NOMO-1 (cell line): ENCODE measurements at regions not wholly inside any gene's neighbourhood (a gene's known extent, or its start where the extent isn't known, plus 50 kb on each side); places are given as distances from the start of the nearest gene placed in this dataset.

Experiments
- DNase-seq, 2 experiments: peaks; one replicate each; lab custom pipeline; 2025; ENCODE audit not compliant: unreplicated experiment in 2 of 2; lab: John Stamatoyannopoulos, UW

DNA sequence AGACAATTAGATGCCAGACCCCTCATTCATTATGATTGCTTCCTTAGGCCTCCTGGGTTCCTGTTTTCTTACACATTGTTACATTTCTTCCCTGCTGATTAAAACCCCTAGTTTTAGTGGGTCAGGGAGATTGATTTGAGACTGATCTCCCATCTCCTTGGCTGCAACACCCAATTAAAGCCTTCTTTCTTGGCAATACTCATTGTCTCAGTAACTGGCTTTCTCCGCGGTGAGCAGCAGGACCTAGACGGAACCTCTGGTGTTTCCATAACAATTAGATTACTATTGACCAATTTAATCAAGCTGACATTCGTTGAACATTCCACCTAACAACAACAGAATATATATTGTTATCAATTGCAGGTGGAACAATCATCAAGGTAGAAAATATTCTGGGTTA is 1676.4 kb upstream of the SLC39A10 start:
- DNase-seq: no peak

DNA sequence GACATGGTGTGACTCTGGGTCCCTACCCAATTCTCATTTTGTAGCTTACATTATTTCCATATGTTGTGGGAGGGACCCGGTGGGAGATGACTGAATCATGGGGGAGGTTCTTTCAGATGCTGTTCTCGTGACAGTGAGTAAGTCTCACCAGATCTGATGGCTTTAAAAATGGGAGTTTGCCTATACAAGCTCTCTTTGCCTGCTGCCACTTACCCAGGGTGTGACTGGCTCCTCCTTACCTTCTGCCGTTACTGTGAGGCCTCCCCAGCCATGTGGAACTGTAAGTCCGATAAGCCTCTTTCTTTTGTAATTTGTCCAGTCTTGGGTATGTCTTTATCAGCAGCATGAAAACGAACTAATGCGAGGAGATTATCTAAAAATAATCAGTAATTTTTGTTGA is 1683.2 kb upstream of the SLC39A10 start:
- no peak for DNase-seq

DNA sequence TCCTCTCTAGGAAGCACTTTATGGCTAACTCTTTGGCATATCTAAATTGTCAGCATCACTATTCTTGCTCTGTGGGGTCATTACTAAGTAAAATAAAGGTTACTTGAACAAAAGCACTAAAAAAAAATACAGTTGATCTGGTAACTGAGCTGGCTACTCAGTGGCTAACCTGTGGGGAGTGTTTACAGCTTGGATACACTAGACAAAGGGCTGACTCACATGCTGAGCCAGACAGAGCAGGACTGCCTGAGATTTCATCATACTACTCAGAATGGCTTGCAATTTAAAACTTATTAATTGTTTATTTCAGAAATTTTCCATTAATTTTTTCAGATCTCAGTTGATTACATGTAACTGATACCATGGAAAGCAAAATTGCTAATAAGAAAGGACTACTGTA is 1690.4 kb upstream of the SLC39A10 start:
- DNase-seq: no peak

DNA sequence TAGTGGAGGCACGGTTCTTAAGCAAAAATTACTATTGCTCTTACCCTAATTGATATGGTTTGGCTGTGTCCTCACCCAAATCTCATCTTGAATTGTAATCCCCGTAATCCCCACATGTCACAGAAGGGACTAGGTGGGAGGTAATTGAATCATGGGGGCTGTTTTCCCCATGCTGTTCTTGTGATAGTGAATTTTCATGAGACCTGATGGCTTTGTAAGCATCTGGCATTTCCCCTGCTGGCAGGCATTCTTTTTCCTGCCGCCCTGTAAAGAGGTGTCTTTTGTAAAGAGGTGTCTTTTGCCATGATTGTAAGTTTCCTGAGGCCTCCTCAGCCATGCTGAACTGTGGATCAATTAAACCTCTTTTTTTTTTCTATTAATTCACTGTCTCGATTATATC is 1691.8 kb upstream of the SLC39A10 start:
- no peak for DNase-seq

DNA sequence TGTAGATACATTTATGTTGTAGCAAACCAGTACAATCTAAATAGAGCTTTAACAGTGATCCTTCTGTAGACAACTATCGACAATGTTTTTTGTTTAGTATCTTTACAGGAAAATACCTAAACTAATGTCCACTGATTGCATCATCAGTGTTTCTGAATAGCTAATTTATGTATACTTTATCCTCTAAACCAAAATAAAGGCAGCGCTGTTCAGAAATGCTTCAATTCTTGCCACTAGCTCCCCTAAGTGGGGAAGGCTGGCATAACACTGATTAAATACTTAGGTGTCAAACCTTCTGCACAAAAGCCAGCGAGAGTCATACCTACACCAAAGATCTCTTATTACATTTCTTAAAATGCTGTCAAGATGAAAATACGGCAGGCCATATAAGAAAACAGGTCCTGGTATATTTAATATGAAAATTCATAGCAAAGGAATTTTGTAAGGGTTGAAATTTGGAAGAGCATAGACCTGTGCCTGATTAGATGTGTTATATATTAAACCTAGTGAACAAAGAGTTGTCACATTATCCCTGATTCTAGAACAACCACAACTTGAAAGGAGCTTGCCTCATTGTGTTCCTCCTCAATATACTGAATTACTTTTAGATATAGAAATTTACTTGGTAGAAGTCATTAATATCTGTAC is 1693.4 kb upstream of the SLC39A10 start:
- DNase-seq: no peak

DNA sequence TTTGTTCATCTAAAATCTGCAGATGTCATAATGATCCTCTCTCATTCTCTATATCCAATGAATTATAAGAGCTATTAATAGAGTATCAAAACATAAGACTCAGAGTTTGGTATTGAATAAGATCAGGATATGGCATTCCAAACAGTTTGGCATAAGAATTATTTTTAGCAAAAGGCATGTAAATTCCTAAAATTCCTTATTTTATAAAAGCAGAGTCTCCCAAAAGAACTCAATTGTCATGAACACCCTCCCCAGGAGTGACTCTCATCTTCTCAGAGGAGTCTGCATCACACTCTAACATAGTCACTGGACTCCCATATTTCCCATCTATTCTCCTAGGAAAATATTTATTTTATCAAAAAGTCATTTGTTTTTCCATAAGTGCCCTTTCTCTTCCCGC is 1710.2 kb upstream of the SLC39A10 start:
- no peak for DNase-seq

DNA sequence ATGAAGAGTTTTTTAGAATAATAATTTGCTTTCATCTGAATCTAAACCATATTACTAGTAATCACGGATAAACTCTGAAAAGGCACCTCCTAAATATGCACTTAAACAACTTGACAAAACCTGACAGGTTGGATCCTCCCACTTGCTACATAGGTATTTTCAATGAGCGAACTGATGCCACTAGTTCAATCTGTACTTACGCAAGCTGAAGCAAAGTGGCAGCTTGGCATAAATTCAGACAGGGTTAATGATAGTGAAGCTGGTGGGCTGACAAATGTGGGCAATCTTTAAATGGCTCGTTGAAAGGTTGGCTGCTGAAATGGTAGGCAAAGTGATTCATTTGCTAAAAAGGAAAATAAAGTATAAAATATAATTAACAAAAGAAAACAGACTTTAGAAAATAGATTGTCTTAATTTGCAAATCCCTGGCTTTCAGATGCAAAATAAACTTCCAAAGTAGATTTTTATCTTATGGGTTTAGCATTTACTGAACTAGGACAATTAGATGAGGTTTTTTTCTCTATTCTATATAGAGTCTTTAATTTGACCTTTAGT is 1713.5 kb upstream of the SLC39A10 start:
- DNase-seq: no peak

DNA sequence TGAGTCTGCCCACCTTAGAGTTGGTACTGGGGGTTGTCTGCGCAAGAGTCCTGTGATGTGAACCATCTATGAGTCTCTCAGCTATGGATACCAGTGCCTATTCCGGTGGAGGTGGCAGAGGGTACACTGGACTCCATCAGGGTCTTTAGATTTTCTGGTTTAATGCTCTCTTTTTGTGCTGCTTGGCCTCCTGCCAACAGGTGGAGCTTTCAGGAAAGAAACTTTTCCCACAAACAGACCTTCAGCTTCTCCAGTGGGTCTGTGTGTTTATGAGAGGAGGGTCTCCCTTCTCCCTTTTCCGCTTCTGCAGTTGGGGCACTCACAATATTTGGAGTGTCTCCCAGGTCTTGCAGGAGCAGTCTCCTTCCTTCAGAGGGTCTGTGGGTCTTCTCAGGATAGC is 1721.9 kb upstream of the SLC39A10 start:
- no peak for DNase-seq

DNA sequence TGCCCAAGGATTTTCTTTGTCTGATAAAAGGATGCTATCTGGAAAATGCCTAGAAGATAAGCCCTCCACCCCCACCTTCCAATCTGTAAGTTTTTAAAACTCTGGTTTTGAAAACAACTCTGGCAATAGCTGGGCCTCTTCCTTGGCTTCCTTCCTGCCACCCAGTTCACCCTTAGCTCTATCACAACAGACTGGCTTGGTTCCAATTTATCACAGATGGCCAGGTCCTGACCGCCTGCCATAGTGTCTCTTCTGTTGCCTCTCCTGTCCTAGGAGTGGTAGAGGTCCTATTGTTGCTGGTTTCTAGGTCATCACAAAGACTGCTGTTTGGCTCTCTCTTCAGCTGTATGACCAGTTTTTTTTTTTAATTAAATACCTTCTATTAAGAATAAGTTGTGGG is 1727.9 kb upstream of the SLC39A10 start:
- DNase-seq: no peak

DNA sequence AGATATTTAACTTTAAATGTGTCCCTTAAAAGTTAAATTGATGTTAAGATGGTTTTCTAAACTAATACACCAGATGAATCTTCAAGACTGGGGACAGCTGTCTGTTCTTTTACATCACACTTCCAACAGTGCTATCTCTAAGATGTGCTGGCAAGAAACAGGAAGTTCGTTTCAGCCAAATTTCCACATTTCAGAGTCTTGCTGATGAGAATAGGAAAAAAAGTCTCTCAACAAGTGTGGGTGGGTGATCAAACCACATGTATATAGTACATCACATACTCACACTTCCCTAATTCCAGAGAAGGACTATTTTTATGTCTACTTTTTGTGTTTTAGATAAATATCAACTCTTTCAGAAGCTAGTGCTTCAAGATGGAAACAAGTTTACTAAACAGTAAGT is 1712.8 kb upstream of the TMEFF2 start:
- DNase-seq: peak in 1 of 2 experiments; percentile 5

DNA sequence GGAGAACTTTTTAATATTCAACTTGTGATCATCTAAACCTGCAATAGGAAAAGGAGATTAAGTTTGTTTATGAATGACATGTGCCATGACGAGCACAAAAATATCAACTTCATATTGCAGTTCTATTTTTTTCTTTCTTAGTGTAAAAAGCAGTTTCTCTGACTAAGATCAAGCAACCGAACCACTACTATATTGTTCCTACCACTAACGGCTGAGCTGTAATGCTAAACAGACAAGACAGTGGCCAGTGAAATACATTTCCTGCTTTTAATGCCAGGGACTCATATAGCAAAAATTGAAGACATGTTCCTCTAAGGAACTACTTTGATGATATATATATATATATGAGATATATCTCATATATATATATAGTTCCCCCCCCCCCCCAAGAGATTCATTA is 1705.6 kb upstream of the TMEFF2 start:
- no peak for DNase-seq

DNA sequence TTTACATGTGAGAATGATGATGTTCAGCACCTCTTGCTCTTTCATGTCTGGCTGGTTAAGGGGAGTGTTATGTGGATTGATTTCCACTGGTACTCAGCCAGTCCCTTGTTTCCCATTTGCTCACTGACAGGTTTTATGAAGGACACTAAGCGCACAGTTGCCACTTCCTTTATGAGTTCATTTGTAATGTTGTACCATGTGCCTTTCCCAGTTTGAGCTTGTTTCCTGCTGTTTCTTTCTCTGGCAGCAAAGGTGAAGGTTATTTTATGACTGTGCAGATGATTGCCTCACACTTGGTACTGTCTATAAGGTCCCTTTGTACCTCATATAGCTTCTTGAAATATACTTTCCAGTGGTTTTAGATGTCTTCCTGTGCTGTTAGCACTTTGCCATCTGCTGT is 1700.5 kb upstream of the TMEFF2 start:
- no peak for DNase-seq

DNA sequence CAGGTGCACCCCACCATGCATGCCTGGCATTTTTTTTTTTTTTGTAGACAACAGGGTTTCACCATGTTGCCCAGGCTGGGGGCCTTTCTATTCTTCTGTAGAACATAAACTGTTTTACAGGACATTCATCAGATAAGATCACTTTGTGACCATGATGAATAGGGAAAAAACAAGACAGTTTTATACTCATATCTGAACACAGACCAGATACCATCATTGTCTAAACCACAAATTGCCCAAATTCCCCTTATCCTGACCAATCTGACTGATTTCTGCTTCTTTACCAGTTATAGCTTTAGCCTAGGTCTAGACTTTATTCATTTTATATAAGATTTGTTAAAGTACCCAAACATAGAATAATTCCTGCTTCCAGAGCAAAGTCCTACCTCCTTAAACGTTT is 1699.3 kb upstream of the TMEFF2 start:
- DNase-seq: no peak

DNA sequence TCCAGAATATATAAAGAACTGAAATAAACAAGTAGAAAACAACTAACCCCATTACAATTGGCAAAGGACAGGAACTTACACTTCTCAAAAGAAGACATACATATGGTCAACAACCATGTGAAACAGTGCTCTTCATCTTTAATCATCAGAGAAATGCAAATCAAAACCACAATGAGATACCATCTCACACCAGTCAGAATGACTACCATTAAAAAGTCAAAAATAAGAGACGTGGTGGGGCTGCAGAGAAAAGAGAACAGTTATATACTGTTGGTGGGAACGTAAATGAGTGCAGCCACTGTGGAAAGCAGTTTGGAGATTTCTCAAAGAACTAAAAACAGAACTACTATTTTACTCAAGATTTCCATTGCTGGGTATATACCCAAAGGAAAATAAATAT is 1696.3 kb upstream of the TMEFF2 start:
- DNase-seq: no peak

DNA sequence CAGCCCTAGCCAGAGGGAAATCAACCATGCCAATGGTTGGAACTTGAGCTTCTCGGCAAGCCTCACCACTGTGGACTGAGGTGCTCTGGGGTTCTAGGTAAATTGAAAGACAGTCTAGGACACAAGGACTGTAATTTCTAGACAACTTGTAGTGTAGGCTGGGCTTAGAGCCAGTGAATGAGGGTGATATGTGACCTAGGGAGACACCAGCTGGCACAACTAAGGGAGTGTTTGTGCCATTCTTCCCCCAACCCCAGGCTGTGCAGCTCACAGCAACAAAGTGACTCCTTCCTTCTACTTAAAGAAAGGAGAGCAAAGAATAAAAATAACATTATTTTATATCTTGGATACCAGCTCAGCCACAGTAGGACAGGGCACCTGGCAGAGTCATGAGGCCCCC is 1690.7 kb upstream of the TMEFF2 start:
- no peak for DNase-seq

DNA sequence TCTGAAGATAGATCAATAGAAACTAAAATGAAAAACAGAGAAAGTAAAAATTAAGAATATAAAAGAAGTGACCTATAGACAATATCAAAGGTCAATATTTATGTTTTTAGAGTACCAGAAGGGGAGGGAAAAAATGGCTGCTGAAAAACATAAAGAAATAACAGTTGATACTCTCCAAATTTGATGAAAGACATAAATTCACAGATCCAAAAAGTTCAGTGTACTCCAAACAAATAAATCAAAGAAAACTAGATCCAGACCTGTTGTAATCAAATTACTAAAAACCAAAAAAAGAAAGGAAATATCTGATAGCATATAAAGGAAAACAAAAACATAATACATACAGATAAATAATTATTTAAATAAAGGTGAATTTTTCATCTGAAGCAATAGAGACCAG is 1689.1 kb upstream of the TMEFF2 start:
- no peak for DNase-seq

DNA sequence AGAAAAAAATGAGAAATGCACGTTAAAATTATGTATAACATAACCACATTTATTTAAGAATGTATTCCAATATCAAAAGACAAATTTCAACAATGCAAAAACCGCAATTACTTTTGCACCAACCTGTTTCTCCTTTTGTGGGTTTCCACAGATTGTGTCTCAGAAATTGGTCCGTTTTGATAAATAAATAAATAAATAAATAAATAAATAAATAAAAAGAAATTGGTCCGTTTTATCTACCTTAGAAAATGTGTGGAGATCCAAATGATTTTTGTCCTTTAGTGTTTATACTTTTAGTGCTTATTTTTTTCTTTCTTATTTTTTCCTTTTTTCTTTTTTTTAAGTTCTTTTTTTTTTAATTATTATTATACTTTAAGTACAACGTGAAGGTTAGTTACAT is 1682.2 kb upstream of the TMEFF2 start:
- DNase-seq: no peak

DNA sequence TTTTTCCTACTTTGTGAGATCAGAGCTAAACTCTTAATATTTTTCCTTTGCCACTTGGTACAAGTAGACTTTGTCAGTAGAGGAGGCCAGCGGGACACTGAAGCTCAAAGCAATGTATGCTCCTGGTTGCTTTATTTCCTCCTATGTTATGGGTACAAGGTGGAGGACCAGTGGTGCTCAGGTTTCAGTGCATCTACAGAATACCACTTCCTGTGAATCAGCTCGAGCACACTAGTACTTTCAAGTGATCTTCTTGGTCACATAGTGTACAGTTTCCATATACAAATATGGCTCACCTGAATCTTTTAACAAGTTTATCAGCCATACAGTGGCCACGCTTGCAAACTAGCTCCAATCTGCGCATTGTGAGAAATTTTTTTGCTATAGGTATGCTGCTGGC is 1674.8 kb upstream of the TMEFF2 start:
- DNase-seq: no peak

DNA sequence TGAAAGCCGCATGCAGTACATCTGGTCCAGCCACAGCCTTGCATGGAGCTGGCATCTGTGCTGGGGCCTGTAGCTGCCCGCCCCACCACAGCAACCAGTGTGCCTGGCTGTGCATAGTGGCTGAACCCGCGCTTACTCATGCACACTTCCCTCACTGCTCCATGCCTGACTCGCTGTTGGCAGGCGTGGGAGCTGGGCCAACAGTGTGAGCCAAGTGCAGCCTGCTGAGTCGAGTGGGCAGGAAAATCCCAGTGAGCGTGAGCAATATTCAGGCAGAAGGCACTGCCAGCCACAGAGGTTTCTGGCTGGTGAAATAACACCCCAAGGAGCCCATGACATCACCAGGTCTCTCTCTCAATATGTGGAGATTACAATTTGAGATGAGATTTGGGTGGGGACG is 1674.1 kb upstream of the TMEFF2 start:
- DNase-seq: no peak

DNA sequence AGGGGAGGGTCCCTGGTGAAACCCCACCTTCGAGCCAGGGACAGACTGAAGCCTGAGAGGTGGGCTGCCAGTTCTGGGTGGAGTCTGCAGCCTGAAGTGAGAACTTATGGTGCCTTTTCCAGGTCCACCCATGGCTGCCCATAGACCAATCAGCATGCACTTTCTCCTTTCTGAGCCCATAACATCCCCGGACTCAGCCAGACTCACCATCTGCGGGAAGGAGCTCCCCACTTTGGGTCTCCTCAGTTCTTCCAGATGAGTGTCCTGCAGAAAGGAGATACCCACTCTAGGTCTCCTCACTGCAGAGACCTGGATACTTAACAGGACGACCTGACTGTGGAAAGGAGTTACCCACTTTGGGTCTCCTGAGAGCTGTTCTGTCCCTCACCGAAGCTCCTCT is 1673.4 kb upstream of the TMEFF2 start:
- no peak for DNase-seq

DNA sequence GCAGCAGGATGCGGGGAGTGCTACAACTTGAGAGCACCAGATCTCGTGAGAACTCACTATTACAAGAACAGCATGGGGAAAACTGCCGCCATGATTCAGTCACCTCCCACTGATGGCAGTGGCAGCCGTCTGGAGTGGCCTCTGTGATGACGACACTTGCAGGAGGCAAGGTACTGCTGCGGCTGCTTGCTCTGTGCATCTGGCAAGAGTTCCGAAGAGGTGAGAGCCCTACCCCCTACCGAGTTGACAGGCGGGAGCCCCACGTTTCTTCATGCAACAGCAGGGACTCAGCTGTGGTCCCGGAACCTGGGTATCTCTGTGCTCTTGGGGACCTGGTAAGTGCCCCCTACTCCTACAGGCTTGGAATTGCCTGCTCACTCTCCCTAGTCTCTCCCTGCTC is 1672.7 kb upstream of the TMEFF2 start:
- DNase-seq: no peak

DNA sequence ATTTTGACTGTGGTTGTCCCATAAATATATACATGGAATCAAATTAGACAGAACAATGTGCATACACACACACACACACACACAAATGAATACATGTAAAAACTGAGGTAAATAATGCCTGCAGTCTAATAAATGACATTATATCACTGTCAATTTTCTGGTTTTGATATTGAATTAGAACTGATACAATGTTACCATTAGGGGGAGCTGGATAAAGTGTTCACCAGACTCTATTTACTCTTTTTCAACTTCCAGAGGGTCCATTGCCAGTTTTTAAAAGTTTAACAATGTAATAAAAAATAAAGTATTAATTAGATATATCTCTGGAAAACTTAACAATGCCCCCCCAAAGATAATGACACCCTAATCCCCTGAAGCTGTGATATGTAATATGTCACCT is 1666.8 kb upstream of the TMEFF2 start:
- DNase-seq: no peak

DNA sequence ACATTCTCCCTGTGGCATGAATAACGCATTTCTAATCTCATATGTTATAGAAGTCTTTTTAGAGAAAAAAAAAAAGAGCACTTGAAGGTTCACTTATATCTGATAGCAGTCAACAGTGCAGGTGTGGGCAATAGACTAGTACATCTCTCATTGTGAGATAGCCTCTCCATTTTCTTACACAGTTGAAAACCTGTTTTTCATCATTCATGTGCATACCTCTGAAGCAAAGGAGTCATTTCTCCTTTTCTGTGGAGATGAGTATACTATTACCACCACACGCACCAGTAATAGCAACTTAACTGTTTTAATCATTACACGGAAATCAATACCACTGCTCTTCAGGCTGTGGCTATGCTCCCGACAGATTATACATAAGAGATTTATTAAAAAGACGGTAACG is 1653.3 kb upstream of the TMEFF2 start:
- no peak for DNase-seq
